GM12878 (cell line): ENCODE measurements at regions not wholly inside any gene's neighbourhood (a gene's known extent, or its start where the extent isn't known, plus 50 kb on each side); places are given as distances from the start of the nearest gene placed in this dataset.

ENCODE experiments used
- POLR2A ChIP-seq: IDR thresholded peaks from 2 replicates; pipeline ENCODE4 v1.6.1; 2011; ENCODE audit warnings: low read depth, mild to moderate bottlenecking, low read length
- RAD21 ChIP-seq: IDR thresholded peaks from 2 replicates; pipeline ENCODE4 v1.6.1; 2011; ENCODE audit warnings: mild to moderate bottlenecking, low read depth, low read length, moderate library complexity; ENCODE audit not compliant: insufficient read depth
- TAF1 ChIP-seq: IDR thresholded peaks from 2 replicates; pipeline ENCODE4 v1.6.1; 2011; ENCODE audit warnings: mild to moderate bottlenecking, low read depth, low read length, borderline replicate concordance
- WRNIP1 ChIP-seq: IDR thresholded peaks from 2 replicates; pipeline ENCODE4 v1.6.1; 2011; ENCODE audit warnings: low read depth, low read length, improper control_type of control experiment, borderline replicate concordance
- ZNF274 ChIP-seq: IDR thresholded peaks from one replicate; pipeline ENCODE4 v1.8.0; 2011; ENCODE audit not compliant: insufficient read length, insufficient read depth
- TF ChIP-seq, protein P1 (sequence below), 3 experiments: IDR thresholded peaks in 2 of 3; conservative IDR thresholded peaks in 1 of 3; 2 replicates each; pipeline ENCODE4 v1.5.1; 2011; ENCODE audit warnings: low read depth in 3 of 3, low read length in 3 of 3, mild to moderate bottlenecking in 3 of 3, control low read depth in 2 of 3, moderate library complexity in 2 of 3, inconsistent platforms in 1 of 3, mixed read lengths in 1 of 3; ENCODE audit not compliant: control insufficient read depth in 2 of 3, insufficient read depth in 1 of 3; ENCODE audit errors: extremely low read depth in 1 of 3

DNA sequence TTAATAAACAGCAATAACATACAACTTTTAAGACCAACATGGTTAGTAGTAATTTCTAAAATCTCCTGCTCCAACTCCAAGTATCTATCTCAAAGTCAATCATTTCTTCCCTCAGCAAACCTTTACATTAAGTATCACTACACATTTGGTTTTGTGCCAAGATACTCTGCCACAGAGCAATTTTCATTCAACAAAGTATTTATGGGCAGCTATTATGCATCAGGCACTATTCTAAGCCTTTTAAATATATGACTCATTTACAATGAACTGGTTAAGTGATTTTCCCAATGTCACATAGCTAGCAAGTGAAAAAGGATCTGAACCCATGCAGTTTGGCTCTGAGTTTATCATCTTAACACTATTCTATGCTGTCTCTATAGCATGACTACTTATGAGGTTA lies 264.3 kb downstream of the NOL4 start:
- TF ChIP-seq, protein P1, sequence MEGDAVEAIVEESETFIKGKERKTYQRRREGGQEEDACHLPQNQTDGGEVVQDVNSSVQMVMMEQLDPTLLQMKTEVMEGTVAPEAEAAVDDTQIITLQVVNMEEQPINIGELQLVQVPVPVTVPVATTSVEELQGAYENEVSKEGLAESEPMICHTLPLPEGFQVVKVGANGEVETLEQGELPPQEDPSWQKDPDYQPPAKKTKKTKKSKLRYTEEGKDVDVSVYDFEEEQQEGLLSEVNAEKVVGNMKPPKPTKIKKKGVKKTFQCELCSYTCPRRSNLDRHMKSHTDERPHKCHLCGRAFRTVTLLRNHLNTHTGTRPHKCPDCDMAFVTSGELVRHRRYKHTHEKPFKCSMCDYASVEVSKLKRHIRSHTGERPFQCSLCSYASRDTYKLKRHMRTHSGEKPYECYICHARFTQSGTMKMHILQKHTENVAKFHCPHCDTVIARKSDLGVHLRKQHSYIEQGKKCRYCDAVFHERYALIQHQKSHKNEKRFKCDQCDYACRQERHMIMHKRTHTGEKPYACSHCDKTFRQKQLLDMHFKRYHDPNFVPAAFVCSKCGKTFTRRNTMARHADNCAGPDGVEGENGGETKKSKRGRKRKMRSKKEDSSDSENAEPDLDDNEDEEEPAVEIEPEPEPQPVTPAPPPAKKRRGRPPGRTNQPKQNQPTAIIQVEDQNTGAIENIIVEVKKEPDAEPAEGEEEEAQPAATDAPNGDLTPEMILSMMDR (IDR thresholded peaks at IDR 0.05 in 2 of 3, conservative IDR thresholded peaks at IDR 0.05 in 1 of 3; ENCODE audit: control insufficient read depth in 2 of 3, extremely low read depth in 1 of 3, insufficient read depth in 1 of 3, low read depth in 3 of 3, low read length in 3 of 3), result no peak
- TF ChIP-seq RAD21 (no peak), WRNIP1 (no peak), TAF1 (no peak), ZNF274 (no peak), POLR2A (no peak)
